ENCODE measurements at regions not wholly inside any gene's neighbourhood (a gene's known extent, or its start where the extent isn't known, plus 50 kb on each side); places are given as distances from the start of the nearest gene placed in this dataset.

GRCh38 chr13:43981512-43982301 lies 102.0 kb downstream of the LACC1 start:
- no peak for DNase-seq
- in situ Hi-C loops (cut with MboI; ENCODE audit: low pct_unique_long_range_greater_than_20kb, low sequenced_read_pairs), result no loop called here

GRCh38 chr13:43983373-43983772 lies 103.7 kb downstream of the LACC1 start:
- no peak for DNase-seq

DNA sequence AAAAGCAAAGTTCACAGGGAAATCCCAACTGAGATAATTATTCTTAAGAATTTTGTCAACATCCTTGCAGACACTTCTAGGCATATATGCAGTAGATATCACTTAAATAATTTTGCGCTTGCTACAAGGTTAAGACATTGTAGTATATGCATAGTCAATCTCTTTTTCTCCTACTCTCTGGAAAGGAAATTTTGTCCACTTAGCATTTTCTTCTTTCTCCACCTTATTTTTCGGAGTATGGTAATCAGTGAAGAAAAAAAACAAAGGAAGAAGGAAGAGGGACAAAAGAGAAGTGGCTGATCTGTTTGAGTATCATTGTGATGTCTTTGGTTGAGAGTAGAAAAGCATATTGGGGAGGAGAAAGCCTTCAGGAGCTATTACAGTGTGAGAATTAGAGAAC lies 104.6 kb downstream of the LACC1 start:
- in situ Hi-C loops (cut with MboI; ENCODE audit: low pct_unique_long_range_greater_than_20kb, low sequenced_read_pairs), result no loop called here
- no peak for DNase-seq

More at GRCh38 chr13:43983373-43983772, 103.7 kb downstream of the LACC1 start:
- in situ Hi-C loops (cut with MboI; ENCODE audit: low pct_unique_long_range_greater_than_20kb, low sequenced_read_pairs), result no loop called here

- in situ Hi-C loops (cut with MboI; ENCODE audit: low pct_unique_long_range_greater_than_20kb, low sequenced_read_pairs), result no loop called here
- no peak for DNase-seq
These were observed 105.8 kb downstream of the LACC1 start for GRCh38 chr13:43985422-43986072.

- no peak for DNase-seq
These were observed 106.8 kb downstream of the LACC1 start for GRCh38 chr13:43986421-43986981.

GRCh38 chr13:43988302-43988701 lies 108.6 kb downstream of the LACC1 start:
- in situ Hi-C loops (cut with MboI; ENCODE audit: low pct_unique_long_range_greater_than_20kb, low sequenced_read_pairs), result no loop called here
- no peak for DNase-seq

More at GRCh38 chr13:43986421-43986981, 106.8 kb downstream of the LACC1 start:
- in situ Hi-C loops (cut with MboI; ENCODE audit: low pct_unique_long_range_greater_than_20kb, low sequenced_read_pairs), result no loop called here

DNA sequence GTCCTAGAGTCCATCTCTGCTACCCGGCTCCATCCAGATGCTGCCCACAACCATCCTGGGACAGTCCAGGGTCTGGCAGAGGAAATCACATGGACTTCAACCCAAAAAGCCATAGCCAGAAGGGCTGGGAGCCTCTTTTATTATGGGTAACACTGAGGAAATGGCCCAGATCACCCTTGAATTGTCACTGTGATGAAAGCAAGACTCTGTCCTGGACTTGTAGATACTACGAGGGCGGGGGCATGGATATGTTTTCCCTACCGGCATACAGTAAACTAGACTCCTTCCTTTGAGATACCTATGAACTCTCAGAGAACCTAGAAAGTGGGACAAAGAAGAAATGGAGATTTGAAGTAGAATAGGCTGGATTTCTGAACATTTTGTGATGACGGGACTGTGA lies 110.3 kb downstream of the LACC1 start:
- in situ Hi-C loops (cut with MboI; ENCODE audit: low pct_unique_long_range_greater_than_20kb, low sequenced_read_pairs), result no loop called here
- no peak for DNase-seq

DNA sequence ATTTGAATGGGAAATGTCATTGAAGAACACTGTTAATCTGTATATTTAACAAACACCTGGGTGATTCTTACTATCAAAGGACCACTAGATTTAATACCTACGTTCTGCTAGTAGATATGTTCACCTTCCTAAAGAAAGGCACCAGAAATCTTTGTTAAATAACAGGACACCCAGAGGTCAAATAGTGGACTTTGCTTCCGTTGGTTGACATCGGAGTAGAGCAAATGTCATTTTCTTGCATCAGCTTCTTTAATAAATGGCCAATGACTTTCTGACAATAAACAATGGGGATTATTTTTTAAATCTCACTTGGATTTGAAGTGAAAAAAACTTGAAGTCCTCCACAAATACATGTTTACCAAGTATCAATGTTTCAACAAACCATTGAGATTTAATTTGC lies 111.1 kb downstream of the LACC1 start:
- in situ Hi-C loops (cut with MboI; ENCODE audit: low pct_unique_long_range_greater_than_20kb, low sequenced_read_pairs), result no loop called here
- DNase-seq, result no peak

- in situ Hi-C loops (cut with MboI; ENCODE audit: low pct_unique_long_range_greater_than_20kb, low sequenced_read_pairs), result no loop called here
- DNase-seq, result no peak
These were observed 112.1 kb downstream of the LACC1 start for GRCh38 chr13:43991773-43992201.

GRCh38 chr13:43992211-43992610 lies 112.5 kb downstream of the LACC1 start:
- in situ Hi-C loops (cut with MboI; ENCODE audit: low pct_unique_long_range_greater_than_20kb, low sequenced_read_pairs), result no loop called here
- DNase-seq, result no peak

- DNase-seq, result no peak
- in situ Hi-C loops (cut with MboI; ENCODE audit: low pct_unique_long_range_greater_than_20kb, low sequenced_read_pairs), result no loop called here
These were observed 115.5 kb downstream of the LACC1 start for GRCh38 chr13:43994999-43995859.

DNA sequence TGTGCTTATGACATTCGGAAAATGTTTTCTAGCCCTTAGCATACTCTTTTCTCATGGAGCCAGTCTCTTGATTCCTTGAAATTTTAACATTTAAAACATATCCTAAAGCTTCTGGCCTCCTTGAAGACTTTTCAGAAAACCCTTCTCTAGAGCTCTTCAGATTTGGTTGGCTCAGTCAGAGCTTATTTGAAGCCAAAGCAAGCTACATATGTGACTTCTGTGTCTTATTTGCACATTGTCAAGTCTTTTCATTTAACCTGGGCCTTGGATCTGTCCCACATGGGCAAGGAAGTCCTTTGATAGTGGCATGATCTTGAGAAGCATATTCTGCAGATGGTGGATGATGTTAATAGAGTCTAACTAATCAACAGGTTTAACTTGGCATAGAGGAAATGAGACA lies 116.5 kb downstream of the LACC1 start:
- no peak for DNase-seq
- in situ Hi-C loops (cut with MboI; ENCODE audit: low pct_unique_long_range_greater_than_20kb, low sequenced_read_pairs), result no loop called here

DNA sequence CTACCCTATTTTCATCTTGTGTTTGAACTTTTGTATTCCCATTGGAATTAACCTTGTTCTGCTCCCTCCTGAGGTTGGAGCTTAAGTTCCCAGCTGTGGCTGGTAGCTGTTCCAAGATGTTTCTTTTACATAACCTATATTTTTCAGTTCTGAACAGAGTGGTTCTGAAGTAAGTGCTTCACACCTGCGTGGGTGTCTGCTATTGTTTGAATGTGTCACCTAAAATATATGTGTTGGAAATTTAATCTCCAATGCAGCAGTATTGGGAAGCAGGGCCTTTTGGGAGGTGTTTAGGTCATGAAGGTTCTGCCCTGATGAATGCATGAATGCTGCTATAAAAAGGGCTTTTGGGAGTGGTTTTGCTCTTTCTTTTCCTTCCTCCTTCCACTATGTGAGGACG lies 123.8 kb downstream of the LACC1 start:
- no peak for DNase-seq
- in situ Hi-C loops (cut with MboI; ENCODE audit: low pct_unique_long_range_greater_than_20kb, low sequenced_read_pairs), result no loop called here

DNA sequence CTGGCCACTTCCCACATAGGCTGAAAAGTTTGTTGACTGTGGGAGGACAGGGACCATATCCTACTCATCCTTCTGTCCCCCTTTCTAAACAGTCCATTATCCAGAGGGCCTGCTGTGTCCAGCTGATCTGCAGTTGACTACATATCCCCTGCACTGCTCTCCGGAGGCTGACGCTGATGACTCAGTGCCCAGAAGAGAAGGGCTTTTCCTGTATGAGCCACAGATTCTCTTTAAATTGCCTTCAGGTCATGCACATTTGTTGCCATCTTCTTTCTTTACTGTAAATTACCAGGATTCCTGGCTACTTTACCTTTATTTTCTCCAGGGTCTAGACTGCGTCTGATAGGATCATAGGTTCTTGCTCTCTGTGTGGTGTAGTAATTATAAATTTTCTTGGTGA lies 125.2 kb downstream of the LACC1 start:
- no peak for DNase-seq
- in situ Hi-C loops (cut with MboI; ENCODE audit: low pct_unique_long_range_greater_than_20kb, low sequenced_read_pairs), result no loop called here

DNA sequence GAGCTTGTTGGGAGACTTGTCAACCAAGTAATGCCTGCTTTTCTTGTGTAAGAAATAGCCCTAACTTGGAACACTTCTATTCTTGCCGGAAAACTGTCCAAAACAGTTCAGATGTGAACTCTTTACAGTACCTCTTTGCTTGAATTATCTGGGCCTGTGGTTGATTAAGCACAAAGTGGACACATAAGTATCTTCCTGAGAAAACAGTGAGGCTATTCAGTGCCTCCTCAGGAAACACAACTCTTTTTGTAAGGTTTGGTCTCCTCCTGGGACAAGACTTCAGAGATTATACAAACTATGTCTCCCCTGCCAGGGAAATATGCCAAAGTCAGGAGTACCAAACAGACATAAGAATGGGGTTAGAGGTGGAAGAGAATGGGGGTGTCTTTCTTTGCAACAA lies 127.7 kb downstream of the LACC1 start:
- DNase-seq, result no peak
- in situ Hi-C loops (cut with MboI; ENCODE audit: low pct_unique_long_range_greater_than_20kb, low sequenced_read_pairs), result no loop called here

DNA sequence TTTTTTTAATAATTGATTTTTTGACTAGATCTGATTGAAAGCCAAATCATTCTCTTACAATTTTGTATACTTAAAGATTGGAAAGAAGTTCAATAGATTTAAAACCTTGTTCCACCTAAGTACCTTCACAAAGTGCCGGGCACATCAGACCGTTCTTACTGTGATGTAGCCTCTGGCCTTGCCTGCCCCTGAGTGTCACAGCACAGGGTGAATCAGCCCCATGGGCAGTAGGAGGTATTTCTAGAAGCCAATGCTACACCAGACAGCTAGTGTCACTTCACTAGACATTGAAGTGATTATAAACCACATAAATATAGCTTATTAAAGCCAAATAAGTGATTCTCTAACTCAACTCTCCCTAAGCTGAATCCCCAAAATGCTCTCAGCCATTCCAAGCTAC lies 131.3 kb downstream of the LACC1 start:
- in situ Hi-C loops (cut with MboI; ENCODE audit: low pct_unique_long_range_greater_than_20kb, low sequenced_read_pairs), result no loop called here
- DNase-seq, result no peak

- in situ Hi-C loops (cut with MboI; ENCODE audit: low pct_unique_long_range_greater_than_20kb, low sequenced_read_pairs), result no loop called here
- no peak for DNase-seq
These were observed 133.4 kb downstream of the LACC1 start for GRCh38 chr13:44012910-44013757.

- DNase-seq, result no peak
- in situ Hi-C loops (cut with MboI; ENCODE audit: low pct_unique_long_range_greater_than_20kb, low sequenced_read_pairs), result no loop called here
These were observed 134.1 kb downstream of the LACC1 start for GRCh38 chr13:44013758-44014291.

Measured in KBM-7 (cell line).